ENCODE measurements at regions not wholly inside any gene's neighbourhood (a gene's known extent, or its start where the extent isn't known, plus 50 kb on each side); places are given as distances from the start of the nearest gene placed in this dataset.

GRCh38 chr3:88657459-88657858 lies 450.0 kb upstream of the EPHA3 start:
- no peak overlapping the region for H3K27ac ChIP-seq (ENCODE audit: extremely low read depth, low read depth, low read length)
- H3K36me3 ChIP-seq (ENCODE audit: control insufficient read depth in 2 of 2, insufficient read depth in 1 of 2, low read length in 2 of 2), result no peaks in the 10 kb centered on the region
- no peak for TF ChIP-seq ZNF23 (tag by site-specific recombination; IDR thresholded peaks at IDR 0.05; ENCODE audit: borderline replicate concordance)
- TF ChIP-seq WT1 (tag by site-specific recombination; IDR thresholded peaks at IDR 0.05), result no peak
- no peak for TF ChIP-seq ZNF501 (tag by site-specific recombination; IDR thresholded peaks at IDR 0.05)
- TF ChIP-seq PRDM6 (tag by site-specific recombination; IDR thresholded peaks at IDR 0.05), result no peak
- TF ChIP-seq ZBTB6 (tag by site-specific recombination; IDR thresholded peaks at IDR 0.05), result no peak
- TF ChIP-seq ZFP37 (tag by site-specific recombination; IDR thresholded peaks at IDR 0.05), result no peak
- TF ChIP-seq YY1 (tag by site-specific recombination; IDR thresholded peaks at IDR 0.05), result no peak
- no peak for TF ChIP-seq ZNF626 (tag by site-specific recombination; IDR thresholded peaks at IDR 0.05)
- TF ChIP-seq ZNF324 (tag by site-specific recombination; IDR thresholded peaks at IDR 0.05), result no peak
- no peak for TF ChIP-seq ZXDB (tag by site-specific recombination; IDR thresholded peaks at IDR 0.05)
- TF ChIP-seq PRDM4 (tag by site-specific recombination; IDR thresholded peaks at IDR 0.05), result no peak
- TF ChIP-seq ZNF707 (tag by site-specific recombination; IDR thresholded peaks at IDR 0.05), result no peak
- no peak for TF ChIP-seq IKZF3 (tag by site-specific recombination; IDR thresholded peaks at IDR 0.05)
- ChIA-PET CTCF (no interaction called here), POLR2A (no interaction called here)
- H3K9me3 ChIP-seq (ENCODE audit: control insufficient read depth, insufficient read depth, low read depth, low read length), result no peaks in the 10 kb centered on the region
- no peaks in the 10 kb centered on the region for H3K4me1 ChIP-seq (ENCODE audit: control insufficient read depth, insufficient read depth, low read length)
- H3K4me3 ChIP-seq (ENCODE audit: low read depth, low read length), result no peak overlapping the region

- Histone ChIP-seq H3K4me1 (ENCODE audit: control insufficient read depth, insufficient read depth, low read length) (no peaks in the 10 kb centered on the region), H3K9me3 (ENCODE audit: control insufficient read depth, insufficient read depth, low read depth, low read length) (no peaks in the 10 kb centered on the region), H3K4me3 (ENCODE audit: low read depth, low read length) (no peak overlapping the region), H3K27ac (ENCODE audit: extremely low read depth, low read depth, low read length) (no peak overlapping the region), H3K36me3 (ENCODE audit: control insufficient read depth in 2 of 2, insufficient read depth in 1 of 2, low read length in 2 of 2) (no peaks in the 10 kb centered on the region)
- ChIA-PET CTCF (no interaction called here), POLR2A (no interaction called here)
- no peak for TF ChIP-seq ZNF184 (tag by site-specific recombination; IDR thresholded peaks at IDR 0.05)
- no peak for TF ChIP-seq ZNF76 (tag by site-specific recombination; IDR thresholded peaks at IDR 0.05; ENCODE audit: borderline replicate concordance, low read depth)
- TF ChIP-seq ZEB2 (tag by site-specific recombination; IDR thresholded peaks at IDR 0.05), result no peak
- TF ChIP-seq ZNF239 (tag by site-specific recombination; IDR thresholded peaks at IDR 0.05), result no peak
- TF ChIP-seq REPIN1 (tag by site-specific recombination; IDR thresholded peaks at IDR 0.05; ENCODE audit: low read depth), result no peak
- no peak for TF ChIP-seq RBAK (tag by site-specific recombination; IDR thresholded peaks at IDR 0.05)
- no peak for TF ChIP-seq ZSCAN23 (tag by site-specific recombination; IDR thresholded peaks at IDR 0.05)
- no peak for TF ChIP-seq ZNF391 (tag by site-specific recombination; IDR thresholded peaks at IDR 0.05; ENCODE audit: borderline replicate concordance, low read depth)
- TF ChIP-seq ZNF837 (tag by site-specific recombination; IDR thresholded peaks at IDR 0.05), result no peak
- no peak for TF ChIP-seq ZNF596 (tag by site-specific recombination; IDR thresholded peaks at IDR 0.05)
- no peak for TF ChIP-seq ZNF354C (tag by site-specific recombination; IDR thresholded peaks at IDR 0.05; ENCODE audit: borderline replicate concordance, low read depth)
- no peak for TF ChIP-seq ZFHX2 (tag by site-specific recombination; conservative IDR thresholded peaks at IDR 0.05)
- no peak for TF ChIP-seq ZBTB20 (tag by site-specific recombination; IDR thresholded peaks at IDR 0.05)
- no peak for TF ChIP-seq PRDM4 (tag by site-specific recombination; IDR thresholded peaks at IDR 0.05)
- TF ChIP-seq ZBTB10 (tag by site-specific recombination; IDR thresholded peaks at IDR 0.05), result no peak
Observed at GRCh38 chr3:88661433-88661824, 446.0 kb upstream of the EPHA3 start.

Data from HEK293 (cell line).